HG02798 (cell line): ENCODE measurements at regions not wholly inside any gene's neighbourhood (a gene's known extent, or its start where the extent isn't known, plus 50 kb on each side); places are given as distances from the start of the nearest gene placed in this dataset.
"Not testable (repeated sequence)": the region's sequence is repeated elsewhere in the genome, so short reads cannot be mapped to it uniquely, and the experiment has no call there.

Experiments
- ATAC-seq: cut with Tn5 transposase; IDR thresholded peaks from one replicate; pipeline ENCODE4 v1.9.1; 2021; ENCODE audit warnings: mild to moderate bottlenecking; ENCODE audit not compliant: unreplicated experiment, poor library complexity

DNA sequence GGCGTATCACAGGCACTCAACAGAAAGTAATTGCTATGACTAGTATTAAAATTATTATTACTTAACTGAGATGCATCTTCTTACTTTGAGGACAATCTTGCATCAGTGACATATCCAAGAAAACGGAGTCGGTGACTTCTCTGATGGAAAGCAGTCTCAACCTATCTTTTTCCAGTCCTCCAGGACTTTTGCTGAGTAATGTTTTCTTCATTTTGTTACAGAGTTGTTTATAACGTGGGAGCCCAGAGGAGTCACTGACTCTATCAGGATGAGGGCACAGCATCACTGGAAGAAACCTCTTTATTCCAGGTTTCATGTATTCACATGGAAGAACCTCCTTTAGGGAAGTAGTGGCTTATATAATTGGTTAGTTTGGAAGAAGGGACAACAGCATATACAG is 51.5 kb upstream of the MELK start:
- ATAC-seq, result no peak

DNA sequence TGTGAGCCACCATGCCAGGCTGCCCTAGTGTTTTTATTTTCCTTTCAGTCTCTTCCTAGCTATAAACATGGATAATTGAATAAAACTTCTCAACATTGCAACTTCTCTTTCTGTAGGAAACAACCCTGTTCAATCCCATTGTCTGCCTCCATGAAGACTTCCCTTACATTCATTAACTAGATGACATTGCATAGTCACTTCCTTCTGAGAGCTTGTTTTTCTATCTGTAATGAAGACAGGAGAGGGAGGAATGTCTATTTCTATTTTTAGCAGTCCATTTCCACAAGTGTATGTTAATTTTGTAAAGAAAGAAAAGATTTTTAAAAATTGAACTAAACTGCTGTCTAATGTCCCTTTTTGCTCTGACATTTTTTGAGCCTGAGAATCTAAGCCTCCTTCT is 55.6 kb upstream of the MELK start:
- no peak for ATAC-seq

DNA sequence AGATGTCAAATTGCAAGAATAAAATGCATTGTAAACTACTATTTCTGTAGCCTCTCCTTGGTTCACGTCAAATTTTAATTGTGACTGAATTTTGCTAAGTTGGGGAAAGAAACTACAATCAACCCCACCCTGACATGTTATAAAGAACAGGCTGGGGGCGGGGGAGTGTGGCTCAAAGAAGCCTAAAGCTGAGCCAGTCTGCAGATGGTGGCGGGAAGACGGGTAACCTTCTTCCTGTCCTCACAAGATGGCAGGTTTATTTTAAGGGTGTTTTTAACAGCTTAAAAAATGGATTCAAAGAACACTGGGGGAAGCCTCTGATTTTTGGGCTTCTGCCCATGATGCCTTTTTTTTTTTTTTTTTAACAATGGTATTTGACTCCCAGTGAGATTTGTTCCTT is 68.5 kb upstream of the MELK start:
- ATAC-seq, result no peak

DNA sequence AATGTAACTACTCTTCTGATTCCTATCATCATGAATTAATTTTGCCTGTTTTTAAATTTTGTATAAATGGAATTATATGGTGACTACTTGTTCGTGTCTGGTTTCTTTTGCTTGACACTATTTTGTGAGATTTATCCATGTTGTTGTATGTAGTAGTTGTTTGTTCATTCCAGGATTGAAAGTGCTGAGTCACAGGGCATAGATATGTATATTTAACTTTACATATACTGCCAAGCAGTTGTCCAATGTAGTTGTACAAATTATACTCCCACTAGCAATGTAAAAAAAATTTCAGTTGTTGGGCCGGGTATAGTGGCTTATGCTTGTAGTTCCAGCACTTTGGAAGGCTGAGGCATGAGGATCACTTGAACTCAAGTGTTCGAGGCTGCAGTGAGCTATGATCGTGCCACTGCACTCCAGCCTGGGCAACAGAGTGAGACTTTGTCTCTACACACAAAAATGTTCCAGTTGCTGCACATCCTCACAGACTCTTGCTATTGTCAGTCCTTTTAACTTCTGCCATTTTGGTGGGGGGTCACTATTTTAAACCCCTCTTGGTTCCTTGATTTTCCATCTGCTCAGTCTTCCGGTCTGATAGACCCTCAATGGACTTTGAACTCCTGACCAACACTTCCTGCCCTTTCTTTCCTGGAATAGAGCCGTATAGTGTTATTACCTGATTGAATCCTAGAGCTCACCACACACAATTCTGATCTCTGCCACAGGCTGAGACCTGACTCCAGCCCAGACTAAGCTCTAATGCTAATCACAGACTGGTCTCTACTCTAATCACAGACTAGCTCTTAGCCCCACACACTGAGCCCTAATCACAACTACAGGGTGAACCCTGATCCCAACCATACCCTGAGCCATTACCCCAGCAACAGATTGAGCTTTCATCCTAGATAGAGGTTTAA is 69.3 kb upstream of the MELK start:
- no peak for ATAC-seq

DNA sequence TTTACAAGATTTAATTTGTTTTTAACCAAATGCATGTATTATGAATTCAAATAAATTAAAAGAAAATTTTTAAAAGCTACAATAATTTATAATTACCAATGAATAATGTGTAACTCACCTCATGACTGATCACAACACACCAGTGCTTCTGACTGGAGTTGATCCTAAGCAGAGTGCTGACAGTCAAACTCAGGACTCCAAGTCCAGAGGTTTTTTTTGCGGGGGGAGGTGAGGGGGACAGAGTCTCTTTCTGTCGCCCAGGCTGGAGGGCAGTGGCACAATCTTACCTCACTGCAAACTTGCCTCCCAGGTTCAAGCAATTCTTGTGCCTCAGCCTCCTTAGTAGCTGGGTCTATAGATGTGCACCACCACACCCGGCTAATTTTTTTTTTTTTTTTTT is 71.0 kb upstream of the MELK start:
- no peak for ATAC-seq

DNA sequence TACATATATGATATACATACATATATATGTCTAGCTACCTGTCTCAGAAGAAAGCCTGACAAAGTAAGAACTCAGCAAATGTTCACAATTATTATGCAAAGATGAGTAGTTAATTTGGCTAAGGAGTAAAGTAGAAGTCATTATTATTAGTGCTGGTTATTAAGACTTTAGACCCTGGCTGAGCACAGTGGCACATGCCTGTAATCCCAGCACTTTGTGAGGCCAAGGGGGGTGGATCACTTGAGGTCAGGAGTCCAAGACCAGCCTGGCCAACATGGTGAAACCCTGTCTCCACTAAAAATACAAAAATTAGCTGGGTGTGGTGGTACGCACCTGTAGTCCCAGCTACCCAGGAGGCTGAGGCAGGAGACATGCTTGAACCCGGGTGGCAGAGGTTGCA is 71.8 kb upstream of the MELK start:
- not testable (repeated sequence) for ATAC-seq

DNA sequence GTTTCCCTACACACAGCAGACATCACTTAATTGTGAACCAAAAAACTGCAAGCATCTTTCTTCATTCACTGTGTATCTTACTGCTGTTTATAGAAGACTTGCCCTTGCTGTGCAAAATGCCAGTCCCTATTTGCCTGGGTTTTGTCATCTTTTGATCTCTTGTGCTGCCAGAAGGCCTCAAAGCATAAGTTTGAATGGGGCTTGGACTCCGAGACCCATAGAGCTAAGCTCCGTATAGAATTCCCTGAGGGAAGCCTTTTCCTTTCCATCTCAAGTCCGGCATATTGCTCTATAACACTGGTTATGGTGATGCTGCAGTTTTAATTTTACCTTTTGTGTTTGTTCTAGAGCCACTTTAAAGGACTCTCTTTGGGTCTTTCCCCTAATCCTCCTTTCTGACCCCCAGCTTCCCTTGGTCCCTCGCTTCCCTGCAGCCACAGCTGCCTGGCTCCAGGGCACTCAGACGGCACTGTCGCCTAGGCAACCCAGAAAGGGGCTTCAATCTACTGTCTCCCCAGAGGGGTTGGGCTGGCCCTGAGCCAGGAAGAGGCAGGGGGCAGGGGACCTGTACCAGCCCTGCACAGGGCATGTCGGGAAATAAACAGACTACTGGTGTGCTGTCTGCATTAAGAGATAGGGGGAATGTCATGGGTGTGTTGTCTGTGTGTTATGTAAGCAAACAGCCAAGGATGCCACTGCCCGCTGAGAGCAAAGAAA is 73.4 kb upstream of the MELK start:
- no peak for ATAC-seq

DNA sequence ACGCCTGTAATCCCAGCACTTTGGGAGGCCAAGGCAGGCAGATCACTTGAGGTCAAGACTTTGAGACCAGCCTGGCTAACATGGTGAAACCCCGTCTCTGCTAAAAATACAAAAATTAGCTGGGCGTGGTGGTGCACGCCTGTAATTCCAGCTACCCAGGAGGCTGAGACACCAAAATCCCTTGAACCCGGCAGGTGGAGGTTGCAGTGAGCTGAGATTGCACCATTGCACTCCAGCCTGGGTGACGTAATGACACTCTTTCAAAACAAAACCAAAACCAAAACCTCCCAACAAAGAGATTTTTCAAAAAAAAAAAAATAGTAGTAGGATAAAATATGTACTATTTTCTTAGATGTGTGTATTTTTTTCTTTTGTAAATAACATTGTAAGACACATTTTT is 79.1 kb upstream of the MELK start:
- ATAC-seq, result not testable (repeated sequence)

DNA sequence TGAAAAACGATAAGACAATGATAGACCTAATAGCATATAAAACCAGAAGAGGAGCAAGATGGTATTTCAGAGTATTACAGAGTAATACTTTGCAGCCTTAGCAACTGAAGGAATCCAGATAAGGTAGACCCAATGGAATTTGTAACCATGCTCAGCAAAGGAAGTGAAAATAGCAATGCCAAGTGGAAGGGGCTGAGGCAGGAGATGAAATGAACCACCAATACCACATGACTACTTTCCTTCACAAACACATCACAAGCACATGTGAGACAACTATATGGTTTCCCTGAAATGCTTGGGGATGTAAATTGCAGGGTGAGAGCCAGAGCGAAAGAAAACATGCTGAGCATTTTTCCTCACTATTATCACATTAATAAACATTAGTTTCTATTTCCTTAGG is 79.8 kb upstream of the MELK start:
- ATAC-seq, result no peak

DNA sequence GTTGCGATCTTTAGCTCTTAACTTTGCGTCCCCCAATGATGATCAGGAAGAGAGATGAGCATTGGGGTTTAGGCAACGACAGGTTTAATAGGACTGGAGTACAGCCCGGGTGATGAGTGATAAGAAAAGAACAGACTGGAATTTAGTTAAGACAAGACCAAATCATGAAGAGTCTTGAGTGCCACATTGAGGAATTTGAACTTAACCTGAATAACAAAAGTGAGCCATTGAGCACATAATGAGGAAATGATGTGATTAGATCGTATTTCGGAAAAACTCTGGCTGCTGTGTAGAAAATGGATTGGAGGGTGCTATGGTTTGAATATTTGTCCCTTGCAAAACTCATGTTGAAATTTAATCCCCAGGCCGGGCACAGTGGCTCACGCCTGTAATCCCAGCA is 83.2 kb upstream of the MELK start:
- ATAC-seq, result no peak

DNA sequence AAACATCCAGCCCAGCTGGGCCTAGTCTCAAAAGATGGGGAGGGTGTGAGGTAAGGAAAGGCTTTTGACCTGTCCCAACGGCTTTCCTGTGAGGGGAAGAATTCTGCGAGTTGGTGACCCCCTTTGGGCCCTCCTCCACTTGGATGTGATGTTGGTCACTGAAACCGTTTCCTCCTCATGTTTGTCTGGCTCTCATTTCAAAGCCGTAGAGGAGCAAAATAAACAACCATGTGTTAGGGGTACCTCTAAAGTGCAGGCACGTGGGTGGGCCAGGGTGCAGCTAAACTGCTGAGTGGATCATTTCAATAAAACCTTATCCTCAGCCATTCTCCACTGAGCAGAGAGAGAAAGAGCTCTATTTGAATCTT is 84.3 kb upstream of the MELK start:
- no peak for ATAC-seq

DNA sequence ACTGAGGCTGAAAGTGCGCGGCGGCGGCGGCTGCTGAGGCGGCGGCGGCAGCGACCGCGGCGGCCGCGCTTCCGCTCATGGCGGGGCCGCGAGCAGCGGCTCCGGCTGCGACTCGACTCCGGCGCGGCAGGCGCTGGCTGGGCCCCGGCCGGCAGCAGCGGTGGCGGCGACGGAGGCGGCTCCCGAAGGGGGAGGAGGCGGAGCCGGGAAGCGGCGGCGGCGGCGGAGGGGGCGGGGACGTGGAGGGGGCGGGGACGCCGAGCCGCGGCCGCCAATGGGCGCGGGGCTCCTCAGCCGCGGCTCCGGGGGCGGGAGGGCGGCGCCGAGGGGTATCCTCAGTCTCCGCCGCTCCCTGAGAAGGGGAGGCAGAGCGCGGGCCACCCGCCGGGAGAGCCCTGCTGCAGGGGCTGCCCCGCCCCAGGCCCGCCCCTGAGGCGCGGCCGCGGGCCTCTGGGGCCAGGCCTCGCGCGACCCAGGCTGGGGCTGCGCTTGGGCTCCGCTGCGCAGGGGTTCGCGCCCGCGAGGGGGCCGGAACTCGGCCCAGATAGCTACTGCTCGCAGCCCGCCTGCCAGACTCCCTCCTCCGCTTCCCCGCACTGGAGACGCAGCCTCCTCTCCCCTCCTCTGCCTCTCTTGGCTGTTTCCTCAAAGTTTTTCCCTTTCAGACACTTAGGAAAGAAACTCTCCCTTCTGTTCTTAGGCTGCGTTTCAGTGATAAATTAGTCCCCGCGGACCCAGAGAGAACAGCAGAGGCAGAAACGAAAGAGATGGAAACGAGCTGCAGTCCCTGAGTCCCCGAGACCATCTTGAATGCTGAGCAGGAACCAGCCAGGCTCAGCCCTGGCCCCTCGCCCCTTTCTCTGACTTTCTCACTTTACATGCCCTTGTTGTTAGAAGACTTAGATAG is 85.0 kb upstream of the MELK start:
- ATAC-seq, result peak; percentile 91

DNA sequence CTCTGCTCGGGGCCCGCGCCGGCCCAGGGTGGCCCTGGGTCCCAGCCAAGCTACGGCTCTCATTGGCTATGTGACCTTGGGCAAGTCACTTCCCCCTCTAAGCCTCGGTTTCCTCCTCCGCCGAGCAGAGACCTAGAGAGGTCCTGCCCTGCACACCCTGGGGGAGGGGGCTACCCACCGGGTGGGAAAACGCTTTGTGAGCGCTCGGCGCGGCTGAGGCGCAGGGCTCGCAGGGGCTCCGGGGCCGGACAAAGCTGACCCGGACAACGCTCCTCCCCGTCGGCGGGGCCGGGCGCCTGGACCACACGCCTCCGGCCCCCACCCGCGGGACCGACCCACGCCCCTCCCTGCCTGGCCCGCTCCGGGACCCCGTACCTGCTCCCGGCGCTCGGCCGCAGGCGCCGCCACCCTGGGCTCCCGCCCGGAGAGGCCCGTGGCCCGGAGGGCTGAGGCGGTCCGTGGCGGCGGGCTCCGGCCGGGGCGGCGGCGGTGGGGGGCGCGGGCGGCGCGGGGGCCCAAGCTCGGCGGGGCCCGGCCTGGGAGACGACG is 85.7 kb upstream of the MELK start:
- ATAC-seq, result peak; percentile 40

DNA sequence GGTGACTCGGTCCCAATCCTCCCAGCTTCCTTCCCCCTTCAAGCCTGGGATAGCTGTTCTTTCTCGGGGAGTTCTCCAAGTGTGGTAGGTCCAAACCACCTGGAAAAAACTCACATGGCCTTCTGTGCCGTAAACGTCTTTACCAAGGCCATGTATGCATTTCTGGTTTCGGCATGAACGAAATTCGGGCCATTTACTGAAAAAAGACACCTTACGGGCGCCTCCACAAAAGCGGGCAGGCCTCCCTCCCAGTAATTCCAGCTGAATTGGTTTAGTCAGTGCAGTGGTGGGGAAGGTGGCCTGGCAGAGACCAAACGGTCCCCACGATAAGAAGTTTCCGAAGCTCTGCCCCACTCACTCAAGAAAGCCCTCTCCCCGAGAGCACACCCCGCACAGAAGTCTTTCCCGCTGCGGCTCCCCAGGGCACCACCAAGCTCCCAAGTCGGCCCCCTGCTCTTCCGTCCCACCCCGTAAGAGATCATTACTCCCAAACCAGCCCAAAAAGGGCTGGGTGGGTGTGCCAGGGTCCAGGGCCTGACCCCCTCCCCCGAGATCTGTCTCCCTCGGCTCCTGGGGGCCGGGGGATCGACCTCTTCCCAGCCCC is 86.3 kb upstream of the MELK start:
- no peak for ATAC-seq

DNA sequence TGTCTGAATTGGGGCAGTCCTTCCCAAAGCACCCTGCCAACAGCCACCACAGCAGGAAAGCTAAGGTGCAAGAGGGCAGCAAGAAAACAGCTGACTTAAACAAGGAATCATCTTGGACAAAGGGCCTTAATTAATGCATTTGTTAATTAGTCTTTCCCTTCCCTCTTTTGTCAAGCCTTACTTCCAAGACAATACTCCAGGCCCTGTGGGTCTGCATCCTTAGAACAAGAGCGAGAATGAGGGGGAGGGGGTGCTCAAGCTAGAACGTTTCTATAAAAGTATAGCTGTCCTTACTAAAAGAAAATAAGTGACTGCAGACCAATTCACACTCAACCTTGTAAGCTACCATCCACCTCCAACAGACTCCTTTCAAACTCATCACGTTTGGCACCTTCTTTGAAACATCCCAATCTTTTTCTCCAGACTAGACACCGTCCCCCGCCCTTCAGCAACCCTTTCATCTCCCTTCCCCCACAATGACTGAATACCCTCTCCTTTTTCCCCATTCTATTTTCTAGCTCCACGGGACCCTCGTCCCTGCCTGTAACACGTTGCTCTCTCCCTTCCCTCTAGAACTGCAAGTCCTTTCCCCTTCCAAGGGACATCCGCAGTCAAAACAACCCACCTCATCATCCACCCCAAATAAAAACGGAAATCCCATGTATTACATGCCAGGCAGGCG is 85.7 kb upstream of the RNF38 start:
- no peak for ATAC-seq

DNA sequence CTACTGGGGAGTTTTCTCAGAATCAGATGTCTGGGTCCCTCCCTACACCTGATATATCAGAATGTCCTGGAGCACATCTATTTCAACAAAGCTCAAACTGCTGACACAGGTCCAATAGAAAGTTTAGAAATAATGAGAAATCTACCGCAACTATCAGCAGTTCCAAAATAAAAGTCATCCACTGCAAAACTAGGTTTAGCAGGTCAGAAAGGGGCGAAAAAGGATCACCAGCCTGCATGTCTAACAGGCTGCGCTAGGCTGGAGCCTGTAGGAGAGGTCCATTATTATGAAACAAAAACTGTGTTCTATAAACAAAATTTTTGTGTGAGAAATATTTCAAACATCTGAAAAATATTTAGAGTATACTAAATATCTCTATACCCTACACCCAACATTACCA is 84.1 kb upstream of the RNF38 start:
- ATAC-seq, result no peak

DNA sequence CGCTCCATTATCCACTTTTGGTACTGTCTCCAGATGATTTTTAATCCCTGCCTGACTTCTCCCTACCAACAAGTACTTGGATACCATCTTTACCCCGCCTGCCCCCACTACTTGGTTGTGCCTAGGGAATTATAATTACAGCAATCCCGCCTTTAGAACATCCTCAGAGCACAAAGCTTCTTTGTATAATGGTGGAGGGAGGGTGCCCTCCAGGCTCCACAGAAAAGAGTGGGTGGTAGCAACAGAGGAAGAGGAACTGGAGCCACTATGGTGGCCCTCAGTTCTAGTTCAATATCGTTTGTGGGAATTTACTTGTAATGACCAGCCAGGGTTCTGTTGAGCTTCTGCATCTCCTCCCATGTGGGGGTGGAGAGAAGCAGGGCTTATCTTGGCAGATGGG is 79.0 kb upstream of the RNF38 start:
- ATAC-seq, result no peak

DNA sequence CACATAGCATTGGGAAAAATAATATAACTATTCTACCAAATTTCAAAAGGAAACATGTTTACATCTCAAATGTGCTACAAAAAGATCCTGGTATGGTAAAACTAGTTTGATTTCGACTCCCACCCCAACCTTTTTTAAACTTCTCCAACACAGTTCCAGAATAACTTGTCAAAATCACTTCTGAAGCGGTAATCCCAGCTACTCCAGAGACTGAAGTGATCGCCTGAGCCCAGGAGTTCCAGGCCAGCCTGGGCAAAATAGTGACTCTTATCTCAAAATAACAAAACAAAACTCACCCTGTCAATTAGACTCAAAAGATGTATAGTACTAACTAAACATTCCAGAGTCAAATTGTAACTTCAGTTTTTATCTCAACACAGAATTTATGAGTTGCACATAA is 71.3 kb upstream of the RNF38 start:
- no peak for ATAC-seq

DNA sequence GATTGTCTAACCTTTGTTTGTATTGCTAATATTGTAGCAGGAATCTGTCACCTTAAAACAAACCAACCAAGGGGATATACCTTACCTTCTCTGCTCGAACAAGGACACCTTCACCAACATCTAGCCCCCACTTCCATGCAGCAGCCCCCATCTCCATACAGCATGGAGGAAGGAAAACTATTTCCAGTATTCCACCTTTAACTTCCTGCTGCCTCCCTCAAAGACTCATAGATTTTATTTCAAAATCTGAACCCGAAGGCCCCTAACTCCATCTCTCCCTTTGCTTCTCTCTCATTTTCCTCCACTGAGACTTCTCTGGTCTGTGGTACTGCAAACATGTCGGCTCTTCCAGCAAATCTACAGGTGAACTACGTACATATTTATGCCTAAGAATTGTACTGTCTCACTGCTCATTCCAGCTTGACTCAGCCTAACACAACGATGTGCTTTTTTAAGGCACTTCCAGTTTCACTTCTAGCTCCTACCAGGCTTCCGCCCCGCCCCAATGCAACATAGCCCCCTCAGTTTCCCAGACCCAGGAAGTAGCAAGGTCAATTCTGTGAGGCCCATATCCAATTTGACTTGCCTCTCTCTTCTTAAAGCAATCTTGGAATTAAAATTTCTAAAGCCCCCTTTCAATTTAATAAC is 70.7 kb upstream of the RNF38 start:
- ATAC-seq, result peak; percentile 95
